GM18519 (cell line): ENCODE measurements at regions not wholly inside any gene's neighbourhood (a gene's known extent, or its start where the extent isn't known, plus 50 kb on each side); places are given as distances from the start of the nearest gene placed in this dataset.

Experiments
- ATAC-seq: cut with Tn5 transposase; IDR thresholded peaks from one replicate; pipeline ENCODE4 v1.9.1; 2021; ENCODE audit warnings: mild to moderate bottlenecking, moderate library complexity; ENCODE audit not compliant: unreplicated experiment, low FRiP score

DNA sequence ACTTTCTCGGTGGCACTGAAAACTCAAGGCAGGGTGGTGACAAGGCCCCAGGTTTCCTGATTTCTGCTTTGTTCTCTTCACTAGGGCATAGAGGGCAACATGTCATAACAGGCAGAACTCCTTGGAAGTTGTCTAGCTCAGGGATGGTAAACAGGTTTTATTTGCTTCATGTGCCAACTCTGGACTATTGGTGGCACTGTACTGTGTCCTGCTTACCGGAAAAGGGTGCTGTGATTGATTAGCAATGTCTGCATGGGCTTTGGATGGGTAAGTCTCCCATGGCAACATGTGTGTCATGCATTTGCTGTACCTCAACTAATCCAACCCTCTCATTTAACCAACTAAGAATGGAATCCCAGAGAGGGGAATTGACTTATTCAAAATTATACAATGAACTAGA is 70.7 kb upstream of the USP24 start:
- no peak for ATAC-seq

- ATAC-seq, result no peak
Measured at GRCh38 chr1:55284856-55285255, 69.7 kb upstream of the USP24 start.

- no peak for ATAC-seq
Measured at GRCh38 chr1:55282058-55282457, 66.9 kb upstream of the USP24 start.

GRCh38 chr1:55280731-55281130 is 65.6 kb upstream of the USP24 start:
- no peak for ATAC-seq

DNA sequence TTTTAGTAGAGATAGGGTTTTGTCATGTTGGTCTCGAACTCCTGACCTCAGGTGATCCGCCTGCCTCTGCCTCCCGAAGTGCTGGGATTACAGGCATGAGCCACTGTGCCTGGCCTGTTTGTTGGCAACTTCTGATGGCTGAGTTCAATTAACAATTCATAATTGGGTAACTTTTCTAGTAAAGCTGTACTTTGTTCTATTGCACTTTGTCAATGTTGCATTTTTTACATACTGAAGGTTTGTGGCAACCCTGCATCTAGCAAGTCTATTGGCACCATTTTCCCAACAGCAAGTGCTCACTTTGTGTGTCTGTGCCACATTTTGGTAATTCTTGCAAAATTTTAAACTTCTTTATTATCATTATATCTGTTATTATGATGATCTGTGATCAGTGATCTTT is 64.5 kb upstream of the USP24 start:
- ATAC-seq, result no peak

- ATAC-seq, result no peak
Measured at GRCh38 chr1:55278378-55278777, 63.2 kb upstream of the USP24 start.

- ATAC-seq, result peak; percentile 71
Measured at GRCh38 chr1:55277377-55278130, 62.4 kb upstream of the USP24 start.

- no peak for ATAC-seq
Measured at GRCh38 chr1:55276671-55277376, 61.7 kb upstream of the USP24 start.

DNA sequence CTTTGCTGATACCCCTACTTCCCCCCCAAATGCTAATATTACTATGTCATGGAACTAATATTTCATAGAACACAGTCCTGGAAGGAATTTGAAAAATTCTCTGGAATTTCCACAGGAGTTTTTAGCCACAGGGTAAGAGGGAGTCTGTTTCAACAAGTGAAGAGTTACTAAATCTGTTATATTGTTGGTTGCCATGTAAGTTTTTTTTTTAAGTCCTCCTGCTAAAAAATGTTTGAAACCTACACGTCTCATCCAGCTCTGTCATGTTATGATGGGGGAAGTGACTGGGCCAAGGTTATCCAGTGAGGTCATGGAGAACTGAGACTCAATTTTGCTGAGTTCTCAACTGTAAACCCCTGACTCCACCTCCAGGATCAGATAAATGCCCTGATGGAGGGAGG is 60.8 kb upstream of the USP24 start:
- ATAC-seq, result no peak

- ATAC-seq, result no peak
Measured at GRCh38 chr1:55275151-55275748, 60.1 kb upstream of the USP24 start.

- no peak for ATAC-seq
Measured at GRCh38 chr1:55272994-55273393, 57.8 kb upstream of the USP24 start.
